Uterus (tissue), 2 donors: ENCODE measurements at regions not wholly inside any gene's neighbourhood (a gene's known extent, or its start where the extent isn't known, plus 50 kb on each side); places are given as distances from the start of the nearest gene placed in this dataset.

Source experiments
- CTCF ChIP-seq, 4 experiments: fragments of 200-600 bp in 2 of 4; fragments of 450-650 bp in 2 of 4; sonication (generic) in 2 of 4; IDR thresholded peaks; one replicate each; pipeline ENCODE4 v1.5.1; 2016 to 2019; ENCODE audit warnings: antibody characterized with exemption in 4 of 4, mild to moderate bottlenecking in 2 of 4, moderate library complexity in 1 of 4
- POLR2A ChIP-seq, 2 donors: fragments of 450-650 bp; IDR thresholded peaks; one replicate each; pipeline ENCODE4 v1.6.1; 2016; ENCODE audit warnings: antibody characterized with exemption in 2 of 2, mild to moderate bottlenecking in 1 of 2, moderate library complexity in 1 of 2

- TF ChIP-seq CTCF (IDR thresholded peaks at IDR 0.05): no peak
- TF ChIP-seq POLR2A (IDR thresholded peaks at IDR 0.05): no peak
Observed at GRCh38 chr16:56013962-56014552, 138.9 kb upstream of the CES5A start.
